GM19025 (cell line): ENCODE measurements at regions not wholly inside any gene's neighbourhood (a gene's known extent, or its start where the extent isn't known, plus 50 kb on each side); places are given as distances from the start of the nearest gene placed in this dataset.

ENCODE experiments used
- ATAC-seq: cut with Tn5 transposase; IDR thresholded peaks from one replicate; pipeline ENCODE4 v1.9.1; 2021; ENCODE audit warnings: mild to moderate bottlenecking, low read depth, moderate library complexity; ENCODE audit not compliant: unreplicated experiment

DNA sequence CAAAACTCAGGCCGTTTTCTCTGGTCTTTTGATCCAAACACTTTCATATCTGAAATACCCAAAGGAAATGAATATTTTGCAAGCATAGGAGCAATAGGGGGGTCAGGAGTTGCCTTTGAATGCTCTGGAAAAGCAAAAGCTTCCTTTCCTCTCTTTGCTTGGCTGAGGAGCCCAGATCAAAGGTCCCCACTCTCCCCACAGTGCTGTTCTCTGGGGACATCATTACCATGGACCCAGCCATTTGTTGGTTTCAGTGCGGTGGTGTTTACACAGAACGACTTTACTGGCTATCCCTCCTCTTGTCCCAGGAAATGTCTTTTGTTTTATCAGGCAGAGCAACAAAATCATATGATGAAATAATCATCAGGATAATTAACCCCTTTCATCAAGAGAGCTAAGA is 1089.1 kb downstream of the TBC1D22A start:
- no peak for ATAC-seq

DNA sequence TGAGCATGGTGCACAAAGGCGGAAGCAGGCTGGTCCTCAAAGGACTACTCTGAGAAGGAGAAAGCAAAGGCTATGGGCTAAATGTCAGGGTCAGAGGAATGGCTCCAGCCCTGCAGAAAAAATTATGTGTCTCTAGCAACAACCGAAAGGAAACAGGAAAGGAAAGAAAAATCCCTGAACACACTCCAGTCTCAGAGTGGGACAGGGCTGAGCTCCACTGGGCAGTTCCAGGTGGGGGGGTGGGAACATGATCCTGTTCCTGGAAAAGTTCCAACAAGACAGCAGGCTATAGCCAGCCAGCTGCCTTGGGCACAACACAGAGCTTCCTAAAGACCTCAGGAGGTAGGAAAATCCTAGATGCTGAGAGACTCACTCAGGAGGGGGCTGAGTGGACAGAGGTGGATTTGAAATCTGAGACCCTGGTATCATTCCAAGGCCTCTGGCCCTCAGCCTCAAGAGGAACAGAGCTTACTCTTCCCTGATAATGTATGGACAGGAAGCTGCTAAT is 1088.2 kb downstream of the TBC1D22A start:
- no peak for ATAC-seq

- ATAC-seq, result no peak
Observed at GRCh38 chr22:47849576-47849975, 1087.1 kb downstream of the TBC1D22A start.

- no peak for ATAC-seq
Observed at GRCh38 chr22:47848184-47848920, 1085.9 kb downstream of the TBC1D22A start.

GRCh38 chr22:47847131-47847890 is 1084.9 kb downstream of the TBC1D22A start:
- no peak for ATAC-seq

- no peak for ATAC-seq
Observed at GRCh38 chr22:47846206-47846605, 1083.8 kb downstream of the TBC1D22A start.

DNA sequence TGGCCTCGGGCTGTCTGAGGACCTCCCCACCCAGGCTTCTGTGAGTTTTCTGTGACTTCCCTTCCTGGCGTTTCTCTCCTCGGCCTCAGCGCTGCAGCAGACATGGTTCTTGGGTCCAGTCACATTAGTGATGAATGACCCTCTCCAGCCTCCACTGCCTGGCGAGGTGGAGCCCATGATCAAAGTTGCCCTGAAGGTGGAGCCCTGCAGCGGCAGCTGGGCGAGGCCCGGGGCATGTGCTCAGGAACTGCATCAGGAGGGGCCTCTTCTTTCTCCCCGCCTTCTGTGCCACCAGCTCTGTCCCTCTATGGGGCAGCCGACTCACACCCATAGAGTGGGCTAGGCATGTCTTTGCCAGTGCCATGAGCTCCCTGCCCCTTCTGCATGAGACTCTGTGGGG is 1079.7 kb downstream of the TBC1D22A start:
- ATAC-seq, result no peak

- ATAC-seq, result no peak
Observed at GRCh38 chr22:47841156-47841555, 1078.7 kb downstream of the TBC1D22A start.

DNA sequence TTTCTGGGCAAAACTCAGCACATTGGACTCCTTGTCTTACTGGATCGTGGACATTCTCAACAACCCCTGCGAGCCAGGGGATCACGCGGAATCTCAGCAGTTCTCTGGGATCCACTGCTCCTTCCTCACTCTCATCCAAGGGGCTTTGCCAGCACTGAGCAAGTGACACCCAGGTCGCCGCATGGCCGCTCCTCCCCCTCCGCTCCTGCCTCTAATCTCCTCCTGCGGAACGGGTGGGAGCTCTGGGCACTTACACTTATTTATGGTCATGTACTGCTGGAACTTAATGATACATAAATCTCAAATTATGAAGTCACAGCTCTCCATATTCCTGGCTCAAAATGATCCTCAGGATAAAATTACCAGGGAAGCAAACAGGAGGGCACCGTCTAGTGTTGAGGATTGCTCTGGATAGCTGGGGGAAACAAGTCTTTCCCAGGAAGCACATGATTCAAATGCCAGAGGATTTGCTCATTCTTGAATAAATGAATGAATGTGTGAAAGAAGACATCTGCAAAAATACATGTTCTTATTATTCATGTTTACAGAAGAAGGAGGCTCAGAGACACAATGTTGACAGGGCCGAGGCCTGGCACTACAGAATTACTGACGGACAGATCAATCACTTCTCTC is 1077.3 kb downstream of the TBC1D22A start:
- ATAC-seq, result no peak

- ATAC-seq, result no peak
Observed at GRCh38 chr22:47837703-47838102, 1075.3 kb downstream of the TBC1D22A start.

DNA sequence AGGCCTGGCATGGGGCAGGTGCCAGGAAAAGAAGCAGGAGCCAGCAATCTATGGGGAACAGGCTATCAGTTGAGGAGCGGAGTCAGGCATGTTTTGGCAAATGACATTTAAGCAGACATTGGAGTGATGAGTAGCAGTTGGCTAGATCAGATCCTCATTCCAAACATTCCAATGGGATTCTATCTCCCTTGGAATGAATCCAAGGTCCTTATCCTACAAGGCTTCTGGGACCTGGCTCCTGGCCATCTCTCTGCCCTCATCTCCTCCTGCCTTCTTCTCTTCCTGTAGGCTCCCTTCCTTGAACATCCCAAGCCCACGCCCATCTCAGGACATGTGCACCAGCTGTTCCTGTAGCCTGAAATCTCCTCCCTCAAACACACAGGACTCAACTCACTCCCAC is 1074.5 kb downstream of the TBC1D22A start:
- ATAC-seq, result no peak

DNA sequence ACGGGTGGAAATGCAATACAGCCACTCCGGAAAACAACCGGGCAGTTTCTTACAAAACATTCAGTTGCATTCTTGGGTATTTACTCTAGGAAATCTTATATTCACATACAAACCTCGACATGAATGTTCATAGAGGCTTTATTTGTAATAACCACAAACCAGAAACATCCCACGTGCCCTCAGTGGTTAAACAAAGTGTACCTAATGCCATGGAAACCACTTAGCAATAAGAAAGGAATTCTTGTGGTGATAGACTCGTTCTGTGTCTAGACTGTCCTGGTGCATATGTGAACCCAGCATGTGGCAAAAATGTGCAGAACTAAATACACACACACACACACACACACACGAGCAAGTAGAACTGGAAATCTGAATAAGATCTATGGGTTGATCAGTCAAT is 1073.3 kb downstream of the TBC1D22A start:
- no peak for ATAC-seq

GRCh38 chr22:47826016-47826415 is 1063.6 kb downstream of the TBC1D22A start:
- ATAC-seq, result no peak

- no peak for ATAC-seq
Observed at GRCh38 chr22:47822422-47822821, 1060.0 kb downstream of the TBC1D22A start.

- no peak for ATAC-seq
Observed at GRCh38 chr22:47818496-47818895, 1056.0 kb downstream of the TBC1D22A start.

DNA sequence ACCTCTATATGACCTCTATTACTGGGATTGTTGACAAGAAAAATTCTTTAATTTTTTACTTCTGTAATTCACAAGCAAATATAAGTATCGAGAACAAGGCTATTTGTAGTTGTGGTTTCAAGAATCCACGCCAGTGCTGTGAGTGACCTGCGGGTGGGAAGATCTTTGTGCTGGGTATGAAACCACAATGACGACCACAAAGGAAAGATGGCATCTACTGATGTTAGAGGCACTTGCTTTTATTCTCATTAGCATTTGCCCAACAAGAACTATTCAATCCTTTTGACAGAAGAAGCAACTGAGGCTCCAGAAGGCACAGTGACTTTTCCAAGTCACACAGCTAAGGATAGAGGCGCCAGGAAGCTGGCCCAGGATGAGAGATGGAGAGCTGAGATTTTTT is 1054.9 kb downstream of the TBC1D22A start:
- ATAC-seq, result no peak

DNA sequence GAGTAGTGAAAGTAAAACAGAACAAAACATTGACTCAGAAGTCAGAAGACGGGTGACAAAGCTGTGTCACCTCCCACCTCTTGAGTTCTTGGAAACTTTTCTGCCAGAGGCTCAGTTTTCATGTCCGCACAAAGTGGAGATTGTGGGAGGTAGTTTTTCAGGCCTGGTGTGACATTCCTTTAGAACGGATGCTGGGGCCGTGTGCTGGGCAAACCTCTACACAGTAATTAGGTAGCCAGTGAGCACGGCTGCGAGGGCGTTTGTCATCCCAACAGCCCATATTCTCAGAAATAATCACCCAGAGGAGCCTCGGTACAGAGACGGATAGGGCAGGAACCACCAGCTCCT is 1054.4 kb downstream of the TBC1D22A start:
- ATAC-seq, result no peak

- ATAC-seq, result no peak
Observed at GRCh38 chr22:47816121-47816862, 1053.8 kb downstream of the TBC1D22A start.

DNA sequence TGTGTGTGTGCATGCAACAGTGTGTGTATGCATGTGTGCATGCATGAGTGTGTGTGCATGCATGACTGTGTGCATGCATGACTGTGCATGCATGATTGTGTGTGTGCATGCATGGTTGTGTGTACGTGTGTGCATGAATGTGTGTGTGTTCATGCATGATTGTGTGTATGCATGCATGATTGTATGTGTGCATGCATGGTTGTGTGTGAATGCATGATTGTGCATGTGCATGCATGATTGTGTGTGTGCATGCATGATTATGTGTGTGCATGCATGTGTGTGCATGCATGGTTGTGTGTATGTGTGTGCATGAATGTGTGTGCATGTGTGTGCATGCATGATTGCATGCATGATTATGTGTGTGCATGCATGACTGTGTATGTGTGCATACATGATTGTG is 1052.0 kb downstream of the TBC1D22A start:
- no peak for ATAC-seq

DNA sequence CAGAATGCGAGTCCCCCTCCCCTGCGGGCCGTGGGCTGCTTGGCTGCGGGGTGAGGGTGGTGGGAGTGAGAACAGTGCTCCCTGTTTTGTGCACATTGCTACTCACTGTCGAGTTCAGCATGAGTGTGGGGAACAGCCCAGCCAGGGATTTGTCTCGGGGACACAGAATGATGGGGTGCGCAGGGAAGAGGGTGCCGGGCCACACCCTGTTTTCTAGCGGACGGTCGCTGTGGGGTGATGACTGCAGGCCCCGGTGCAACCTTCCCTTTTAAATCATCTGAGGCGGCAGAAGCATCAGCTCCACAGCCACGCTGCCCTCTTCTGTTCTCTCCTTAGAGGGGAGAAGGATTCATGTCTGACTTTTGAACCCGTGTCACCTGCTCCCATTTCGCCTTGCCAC is 1051.2 kb downstream of the TBC1D22A start:
- ATAC-seq, result no peak

- no peak for ATAC-seq
Observed at GRCh38 chr22:47811971-47812370, 1049.5 kb downstream of the TBC1D22A start.
